ENCODE measurements at regions not wholly inside any gene's neighbourhood (a gene's known extent, or its start where the extent isn't known, plus 50 kb on each side); places are given as distances from the start of the nearest gene placed in this dataset.

- no peak for TF ChIP-seq CTCF (IDR thresholded peaks at IDR 0.05; ENCODE audit: control extremely low read depth, extremely low read depth, low read depth, missing control alignments)
- DNase-seq (ENCODE audit: extremely low spot score), result no peak
- ChIA-PET CTCF (no interaction called here), POLR2A (no interaction called here)
Observed at GRCh38 chr3:73733746-73734145, 109.0 kb upstream of the PDZRN3 start.

DNA sequence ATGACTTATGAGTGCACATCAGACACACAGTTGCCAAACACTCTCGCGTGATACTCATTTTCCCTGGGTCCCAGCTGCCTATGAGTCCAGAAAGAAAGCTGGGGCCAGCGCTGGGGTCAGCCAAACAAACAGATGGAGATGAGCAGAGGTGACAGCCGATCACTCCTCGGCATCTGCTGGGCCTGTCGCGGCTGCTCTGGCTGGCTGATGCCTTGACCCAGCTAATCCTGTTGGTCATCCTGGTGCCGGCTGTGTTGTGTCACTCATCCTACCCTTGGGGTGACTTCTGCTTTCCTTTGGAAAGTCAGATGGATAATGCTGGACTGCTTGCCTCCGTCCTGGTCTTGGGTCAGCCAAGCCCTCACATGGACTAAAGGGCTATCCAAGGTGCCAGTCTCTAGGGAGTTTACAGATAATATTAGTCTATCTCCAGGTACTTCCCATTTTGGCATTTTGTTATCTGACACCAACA lies 105.3 kb upstream of the PDZRN3 start:
- no peak for DNase-seq (ENCODE audit: extremely low spot score)
- TF ChIP-seq CTCF (IDR thresholded peaks at IDR 0.05; ENCODE audit: control extremely low read depth, extremely low read depth, low read depth, missing control alignments), result no peak
- POLR2A ChIA-PET, result no interaction called here
- CTCF ChIA-PET, result no interaction called here

DNA sequence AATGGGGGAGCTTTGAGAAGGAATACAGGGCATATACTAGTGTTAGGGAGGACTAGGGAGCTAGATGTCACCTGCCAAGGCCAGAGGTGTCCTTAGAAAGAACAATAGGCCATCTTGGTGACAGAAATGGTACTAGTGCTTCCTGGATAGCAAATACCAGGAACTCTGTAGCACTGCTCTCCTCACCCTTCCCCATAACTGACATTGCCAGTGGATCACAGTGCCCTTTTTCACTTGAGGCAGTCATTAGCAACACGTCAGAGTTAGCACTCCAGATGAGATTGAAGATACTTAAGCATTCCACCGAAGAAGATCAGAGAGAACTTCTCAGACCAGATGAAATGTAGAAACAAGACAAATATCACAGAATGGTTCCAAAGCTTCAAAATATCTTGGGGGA lies 103.1 kb upstream of the PDZRN3 start:
- CTCF ChIA-PET, result interaction anchor here (1.2 kb wide), 1 partner anchor 9 kb away, joined by 4 read pairs; no protein-coding TSS in a partner anchor

DNA sequence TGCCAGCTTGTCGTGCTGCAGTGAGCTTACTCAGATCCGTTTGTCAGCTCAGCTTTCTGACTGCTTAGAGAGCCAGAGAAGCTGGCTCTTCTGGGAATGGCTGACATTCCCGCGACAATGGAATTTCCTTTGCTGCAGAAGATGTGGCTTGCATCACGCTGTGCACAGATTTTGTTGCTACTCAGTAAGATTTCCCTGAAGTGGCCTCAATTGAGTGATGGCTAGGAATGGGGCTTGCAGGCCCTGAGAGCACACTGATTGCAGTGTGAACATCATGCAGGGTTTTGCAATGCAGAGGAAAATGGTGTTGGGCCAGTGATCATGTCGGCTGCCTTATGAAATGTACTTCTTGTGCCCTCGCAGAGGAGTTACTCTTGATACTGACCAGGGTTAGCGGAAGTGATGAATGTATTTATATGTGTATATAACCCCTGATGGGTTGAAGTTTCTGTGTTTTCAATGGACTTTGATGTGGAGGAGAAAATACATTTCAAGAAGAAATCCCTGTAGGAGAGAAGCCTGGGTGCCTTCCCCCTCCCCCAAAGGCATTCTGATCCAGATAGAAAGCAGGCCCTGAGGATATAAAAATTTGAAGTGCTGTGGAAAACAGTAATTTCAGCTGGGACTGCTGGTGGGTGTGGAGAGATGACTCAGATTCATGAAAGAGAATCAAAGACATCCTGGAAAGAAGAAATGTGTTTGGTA lies 102.5 kb upstream of the PDZRN3 start:
- CTCF ChIA-PET, result no interaction called here
- DNase-seq (ENCODE audit: extremely low spot score), result no peak

More for the DNA sequence above, 103.1 kb upstream of the PDZRN3 start:
- no peak for DNase-seq (ENCODE audit: extremely low spot score)
- no peak for TF ChIP-seq CTCF (IDR thresholded peaks at IDR 0.05; ENCODE audit: control extremely low read depth, extremely low read depth, low read depth, missing control alignments)
- POLR2A ChIA-PET, result no interaction called here

DNA sequence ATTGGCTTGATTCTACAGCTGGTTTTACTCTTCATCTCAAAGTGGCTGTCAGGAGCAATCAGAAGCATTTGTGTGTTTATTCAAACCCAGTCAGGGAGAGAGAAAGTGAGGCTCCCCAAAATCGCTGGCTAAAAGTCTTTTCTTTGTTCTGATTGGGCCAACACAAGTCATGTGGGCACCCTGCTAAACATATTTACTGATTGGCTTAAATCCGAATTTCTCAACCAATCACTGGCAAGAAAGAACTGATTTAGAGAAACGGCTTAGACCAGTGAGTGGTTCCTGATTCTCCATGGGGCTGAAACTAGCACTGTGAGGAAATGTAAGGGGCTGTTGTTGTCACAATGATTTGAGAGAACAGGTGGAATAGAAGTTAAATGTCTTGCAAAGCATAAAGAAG lies 98.9 kb upstream of the PDZRN3 start:
- POLR2A ChIA-PET, result no interaction called here
- DNase-seq (ENCODE audit: extremely low spot score), result no peak
- CTCF ChIA-PET, result no interaction called here
- no peak for TF ChIP-seq CTCF (IDR thresholded peaks at IDR 0.05; ENCODE audit: control extremely low read depth, extremely low read depth, low read depth, missing control alignments)

More for the DNA sequence above, 102.5 kb upstream of the PDZRN3 start:
- POLR2A ChIA-PET, result no interaction called here
- TF ChIP-seq CTCF (IDR thresholded peaks at IDR 0.05; ENCODE audit: control extremely low read depth, extremely low read depth, low read depth, missing control alignments), result no peak

GRCh38 chr3:73719861-73720260 lies 95.1 kb upstream of the PDZRN3 start:
- DNase-seq (ENCODE audit: extremely low spot score), result no peak
- ChIA-PET POLR2A (no interaction called here), CTCF (interaction anchor here (1.2 kb wide), 1 partner anchor 10 kb away, joined by 3 read pairs; no protein-coding TSS in a partner anchor)
- no peak for TF ChIP-seq CTCF (IDR thresholded peaks at IDR 0.05; ENCODE audit: control extremely low read depth, extremely low read depth, low read depth, missing control alignments)

Measured in GM10248 (cell line).